ENCODE measurements at regions not wholly inside any gene's neighbourhood (a gene's known extent, or its start where the extent isn't known, plus 50 kb on each side); places are given as distances from the start of the nearest gene placed in this dataset.

DNA sequence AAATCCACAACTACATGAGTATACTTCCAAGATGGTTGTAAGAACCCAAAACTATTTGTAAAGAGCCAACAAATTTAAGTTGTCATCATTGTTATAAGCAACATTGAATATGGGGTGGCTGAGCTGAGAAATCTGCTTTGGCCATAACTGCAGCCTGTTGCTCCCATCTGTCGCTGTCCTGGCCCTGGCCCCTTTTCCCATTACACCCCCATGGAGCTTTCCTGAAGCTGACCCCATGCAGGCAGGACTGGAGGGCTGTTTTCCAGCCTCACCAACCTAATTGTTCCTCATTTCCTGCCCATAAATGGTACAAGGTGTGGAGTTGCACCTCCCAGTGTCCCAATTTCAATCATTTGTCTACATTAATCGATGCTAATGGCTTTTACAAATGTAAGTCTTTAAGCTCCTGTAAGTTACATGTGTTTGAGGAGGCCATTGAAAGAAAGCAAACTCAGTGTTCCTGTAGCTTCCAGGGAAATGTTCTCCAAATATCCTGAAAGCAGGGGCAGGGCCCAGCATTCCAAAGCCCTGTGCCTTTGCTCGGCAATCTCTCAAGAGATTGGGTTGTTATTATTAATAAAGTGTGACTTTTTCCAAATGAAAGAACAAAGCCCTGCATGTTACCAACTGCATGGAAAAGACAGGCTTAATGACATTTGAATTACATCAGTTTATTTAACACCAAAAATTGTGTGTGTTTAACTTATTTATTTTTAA is 545.9 kb downstream of the PLPP3 start:
- no peaks in the 10 kb centered on the region for H3K36me3 ChIP-seq
- ATAC-seq, result no peak
- TF ChIP-seq, protein P1, sequence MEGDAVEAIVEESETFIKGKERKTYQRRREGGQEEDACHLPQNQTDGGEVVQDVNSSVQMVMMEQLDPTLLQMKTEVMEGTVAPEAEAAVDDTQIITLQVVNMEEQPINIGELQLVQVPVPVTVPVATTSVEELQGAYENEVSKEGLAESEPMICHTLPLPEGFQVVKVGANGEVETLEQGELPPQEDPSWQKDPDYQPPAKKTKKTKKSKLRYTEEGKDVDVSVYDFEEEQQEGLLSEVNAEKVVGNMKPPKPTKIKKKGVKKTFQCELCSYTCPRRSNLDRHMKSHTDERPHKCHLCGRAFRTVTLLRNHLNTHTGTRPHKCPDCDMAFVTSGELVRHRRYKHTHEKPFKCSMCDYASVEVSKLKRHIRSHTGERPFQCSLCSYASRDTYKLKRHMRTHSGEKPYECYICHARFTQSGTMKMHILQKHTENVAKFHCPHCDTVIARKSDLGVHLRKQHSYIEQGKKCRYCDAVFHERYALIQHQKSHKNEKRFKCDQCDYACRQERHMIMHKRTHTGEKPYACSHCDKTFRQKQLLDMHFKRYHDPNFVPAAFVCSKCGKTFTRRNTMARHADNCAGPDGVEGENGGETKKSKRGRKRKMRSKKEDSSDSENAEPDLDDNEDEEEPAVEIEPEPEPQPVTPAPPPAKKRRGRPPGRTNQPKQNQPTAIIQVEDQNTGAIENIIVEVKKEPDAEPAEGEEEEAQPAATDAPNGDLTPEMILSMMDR (IDR thresholded peaks at IDR 0.05), result no peak
- no peak for TF ChIP-seq POLR2A (IDR thresholded peaks at IDR 0.05)

DNA sequence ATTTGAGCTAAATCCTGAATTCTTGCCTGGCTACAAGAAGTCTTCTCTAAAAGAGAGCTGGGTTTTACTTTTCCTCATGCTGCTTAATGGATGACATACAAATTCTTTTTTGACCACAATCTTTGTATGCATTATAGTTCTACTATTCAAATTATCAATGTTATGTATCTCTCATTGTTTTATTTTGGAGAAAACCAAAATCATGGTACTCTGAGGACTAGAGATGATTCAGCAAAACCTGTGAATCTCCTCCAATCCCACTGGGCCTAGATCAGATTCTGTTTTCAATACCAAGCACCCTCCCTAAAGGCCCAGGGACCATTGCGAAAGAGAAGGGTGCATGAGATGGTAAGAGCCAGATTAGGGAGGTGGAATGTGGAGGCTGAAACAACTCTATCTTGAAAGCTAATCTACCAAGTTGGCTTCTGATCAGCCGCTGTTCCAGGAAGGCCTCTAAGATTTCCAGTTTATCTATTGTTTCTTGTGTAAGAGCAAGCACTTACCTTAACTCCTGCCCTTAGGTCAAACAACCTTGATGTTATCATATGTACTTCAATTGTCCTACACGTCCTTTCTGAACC is 547.2 kb downstream of the PLPP3 start:
- TF ChIP-seq POLR2A (IDR thresholded peaks at IDR 0.05), result no peak
- TF ChIP-seq, protein P1 (IDR thresholded peaks at IDR 0.05), result no peak
- 72% methylated on average over 3 of the region's 3 CpGs for WGBS (ENCODE audit: insufficient coverage, low coverage, low lambda C conversion rate, missing lambda C conversion rate)

More for the DNA sequence above, 545.9 kb downstream of the PLPP3 start:
- H3K9me3 ChIP-seq, result no peaks in the 10 kb centered on the region
- no peak overlapping the region for H3K4me3 ChIP-seq
- no peak overlapping the region for H3K27ac ChIP-seq
- no peaks in the 10 kb centered on the region for H3K27me3 ChIP-seq
- intact Hi-C loops (cut with DNase I), result no loop called here
- WGBS (ENCODE audit: insufficient coverage, low coverage, low lambda C conversion rate, missing lambda C conversion rate), result 82% methylated on average over 3 of the region's 3 CpGs
- no peak for DNase-seq
- H3K4me1 ChIP-seq, result no peaks in the 10 kb centered on the region

DNA sequence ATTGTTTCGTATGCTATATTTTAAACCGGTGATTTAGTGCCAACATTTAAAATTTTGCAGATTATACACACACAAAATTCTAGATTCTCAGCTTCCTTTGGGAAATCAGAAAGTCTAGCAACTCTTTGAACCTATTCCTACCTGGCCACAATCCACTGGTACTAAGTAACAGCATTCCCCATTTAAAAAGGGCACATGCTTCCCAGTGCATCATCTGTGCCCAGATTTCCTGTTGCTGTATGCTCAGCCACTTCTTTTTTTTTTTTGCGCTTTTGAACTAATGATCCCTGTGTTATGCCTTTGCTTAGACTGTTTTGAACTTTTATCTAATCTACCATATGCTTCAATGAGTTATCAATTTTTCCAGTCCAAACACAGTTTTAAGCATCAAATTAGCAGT is 548.4 kb downstream of the PLPP3 start:
- no peak overlapping the region for H3K4me3 ChIP-seq
- no peaks in the 10 kb centered on the region for H3K4me1 ChIP-seq
- no peaks in the 10 kb centered on the region for H3K9me3 ChIP-seq
- no peak for ATAC-seq
- H3K27me3 ChIP-seq, result no peaks in the 10 kb centered on the region
- H3K36me3 ChIP-seq, result no peaks in the 10 kb centered on the region
- no peak for DNase-seq
- no peak overlapping the region for H3K27ac ChIP-seq
- WGBS (ENCODE audit: insufficient coverage, low coverage, low lambda C conversion rate, missing lambda C conversion rate), result 90% methylated on average over 3 of the region's 3 CpGs
- intact Hi-C loops (cut with DNase I), result no loop called here
- no peak for TF ChIP-seq POLR2A (IDR thresholded peaks at IDR 0.05)
- TF ChIP-seq, protein P1 (IDR thresholded peaks at IDR 0.05), result no peak

More for the DNA sequence above, 547.2 kb downstream of the PLPP3 start:
- H3K9me3 ChIP-seq, result no peaks in the 10 kb centered on the region
- H3K4me1 ChIP-seq, result no peaks in the 10 kb centered on the region
- ATAC-seq, result no peak
- no peak overlapping the region for H3K4me3 ChIP-seq
- intact Hi-C loops (cut with DNase I), result no loop called here
- no peak overlapping the region for H3K27ac ChIP-seq
- no peak for DNase-seq
- no peaks in the 10 kb centered on the region for H3K36me3 ChIP-seq
- H3K27me3 ChIP-seq, result no peaks in the 10 kb centered on the region

DNA sequence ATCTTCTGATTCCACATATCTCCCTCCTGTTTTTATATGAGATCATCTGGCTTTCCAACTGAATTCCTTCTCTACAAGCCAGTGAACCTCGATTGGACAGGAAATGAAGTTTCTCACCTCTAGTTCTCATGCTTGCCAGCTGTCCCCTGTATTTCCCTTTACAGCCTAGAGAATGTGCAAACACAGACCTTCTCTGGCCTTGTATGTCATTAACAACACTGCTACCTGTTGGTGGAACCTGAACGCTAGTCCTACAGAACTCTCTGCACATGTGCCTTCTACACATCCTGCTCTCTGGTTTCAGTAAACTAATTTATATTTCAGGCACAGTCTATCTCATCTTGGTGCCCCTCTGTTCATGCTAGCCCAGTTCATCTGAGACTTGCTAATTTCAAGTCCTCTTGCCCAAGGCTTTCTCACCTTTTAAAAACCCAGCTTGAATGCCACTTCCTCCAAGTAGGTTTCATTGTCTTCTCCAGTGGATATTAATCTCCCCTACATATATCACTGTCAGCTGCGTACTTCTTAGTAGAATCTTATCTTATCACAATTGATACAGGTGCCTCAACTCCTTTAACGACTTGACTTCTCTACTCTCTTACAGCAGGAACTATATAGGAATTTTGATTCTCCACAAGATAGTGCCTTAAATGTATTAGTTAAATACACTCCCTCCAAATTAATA is 549.9 kb downstream of the PLPP3 start:
- DNase-seq (no peak), ATAC-seq (no peak)
- WGBS (ENCODE audit: insufficient coverage, low coverage, low lambda C conversion rate, missing lambda C conversion rate), result 47% methylated on average over 4 of the region's 4 CpGs
- H3K4me1 ChIP-seq, result no peaks in the 10 kb centered on the region
- TF ChIP-seq, protein P1 (IDR thresholded peaks at IDR 0.05), result no peak
- TF ChIP-seq POLR2A (IDR thresholded peaks at IDR 0.05), result no peak
- intact Hi-C loops (cut with DNase I), result no loop called here
- no peaks in the 10 kb centered on the region for H3K9me3 ChIP-seq
- no peak overlapping the region for H3K27ac ChIP-seq
- no peaks in the 10 kb centered on the region for H3K27me3 ChIP-seq
- no peaks in the 10 kb centered on the region for H3K36me3 ChIP-seq
- H3K4me3 ChIP-seq, result no peak overlapping the region
